BE2C (cell line): ENCODE measurements at regions not wholly inside any gene's neighbourhood (a gene's known extent, or its start where the extent isn't known, plus 50 kb on each side); places are given as distances from the start of the nearest gene placed in this dataset.

Experiments
- DNase-seq: peaks from one replicate; pipeline ENCODE4 v3.0.0-alpha.2; 2020
- H3K27me3 ChIP-seq: fragments of 250-450 bp; sonication (Bioruptor Pico); 2 replicates; pipeline ENCODE4 v1.5.1; 2020; ENCODE audit warnings: mild to moderate bottlenecking
- H3K36me3 ChIP-seq: fragments of 250-450 bp; sonication (Bioruptor Pico); 2 replicates; pipeline ENCODE4 v1.5.1; 2020; ENCODE audit warnings: mild to moderate bottlenecking
- H3K4me1 ChIP-seq: fragments of 250-450 bp; sonication (Bioruptor Pico); 2 replicates; pipeline ENCODE4 v1.5.1; 2020
- H3K4me3 ChIP-seq: 2 replicates; pipeline ENCODE4 v1.5.1; 2011; ENCODE audit warnings: low read depth, low read length
- H3K9me3 ChIP-seq: fragments of 250-450 bp; sonication (Bioruptor Pico); 2 replicates; pipeline ENCODE4 v1.5.1; 2020
- TF ChIP-seq, protein P1 (sequence below): IDR thresholded peaks from 2 replicates; pipeline ENCODE4 v1.5.1; 2012; ENCODE audit warnings: mild to moderate bottlenecking, low read depth, low read length

DNA sequence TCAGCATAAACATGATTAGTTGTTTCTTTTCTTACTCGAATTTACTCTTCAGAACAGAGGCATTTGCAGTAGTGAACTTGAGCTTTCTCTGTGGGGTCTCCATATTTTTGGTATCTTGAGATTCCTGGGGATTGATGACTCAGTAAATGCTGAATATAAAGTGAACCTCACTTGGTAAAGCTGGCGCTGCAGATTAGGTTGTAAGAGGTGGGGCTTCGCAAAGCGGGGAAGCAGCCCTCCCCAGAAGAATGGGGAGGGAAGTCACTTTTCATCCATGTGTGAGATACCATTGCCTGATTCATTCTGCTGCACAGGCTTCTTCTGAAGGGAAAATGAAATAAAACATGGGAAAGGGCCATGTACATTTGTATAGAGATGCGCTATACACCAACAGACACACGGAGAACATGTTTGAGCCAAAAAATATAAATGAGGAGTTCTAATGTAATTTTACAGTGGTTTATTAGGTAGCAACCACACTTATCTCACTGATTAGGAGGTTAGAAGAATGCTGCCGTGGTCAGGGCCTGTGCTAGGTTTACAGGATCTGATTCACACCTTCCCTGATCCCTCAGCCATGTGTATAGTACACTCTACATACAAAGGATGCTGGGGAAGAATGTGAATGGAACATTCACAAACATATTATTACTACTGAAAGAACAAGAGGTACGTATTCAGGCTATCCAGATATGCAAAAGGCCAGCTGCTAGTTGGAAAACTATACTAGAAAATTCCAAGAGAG is 63.5 kb downstream of the DNTTIP2 start:
- TF ChIP-seq, protein P1, sequence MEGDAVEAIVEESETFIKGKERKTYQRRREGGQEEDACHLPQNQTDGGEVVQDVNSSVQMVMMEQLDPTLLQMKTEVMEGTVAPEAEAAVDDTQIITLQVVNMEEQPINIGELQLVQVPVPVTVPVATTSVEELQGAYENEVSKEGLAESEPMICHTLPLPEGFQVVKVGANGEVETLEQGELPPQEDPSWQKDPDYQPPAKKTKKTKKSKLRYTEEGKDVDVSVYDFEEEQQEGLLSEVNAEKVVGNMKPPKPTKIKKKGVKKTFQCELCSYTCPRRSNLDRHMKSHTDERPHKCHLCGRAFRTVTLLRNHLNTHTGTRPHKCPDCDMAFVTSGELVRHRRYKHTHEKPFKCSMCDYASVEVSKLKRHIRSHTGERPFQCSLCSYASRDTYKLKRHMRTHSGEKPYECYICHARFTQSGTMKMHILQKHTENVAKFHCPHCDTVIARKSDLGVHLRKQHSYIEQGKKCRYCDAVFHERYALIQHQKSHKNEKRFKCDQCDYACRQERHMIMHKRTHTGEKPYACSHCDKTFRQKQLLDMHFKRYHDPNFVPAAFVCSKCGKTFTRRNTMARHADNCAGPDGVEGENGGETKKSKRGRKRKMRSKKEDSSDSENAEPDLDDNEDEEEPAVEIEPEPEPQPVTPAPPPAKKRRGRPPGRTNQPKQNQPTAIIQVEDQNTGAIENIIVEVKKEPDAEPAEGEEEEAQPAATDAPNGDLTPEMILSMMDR: no peak
- Histone ChIP-seq H3K4me1 (peaks cover 40% of the 10 kb centered on the region), H3K4me3 (no peak overlapping the region), H3K36me3 (no peaks in the 10 kb centered on the region), H3K9me3 (no peaks in the 10 kb centered on the region), H3K27me3 (no peaks in the 10 kb centered on the region)
- no peak for DNase-seq

DNA sequence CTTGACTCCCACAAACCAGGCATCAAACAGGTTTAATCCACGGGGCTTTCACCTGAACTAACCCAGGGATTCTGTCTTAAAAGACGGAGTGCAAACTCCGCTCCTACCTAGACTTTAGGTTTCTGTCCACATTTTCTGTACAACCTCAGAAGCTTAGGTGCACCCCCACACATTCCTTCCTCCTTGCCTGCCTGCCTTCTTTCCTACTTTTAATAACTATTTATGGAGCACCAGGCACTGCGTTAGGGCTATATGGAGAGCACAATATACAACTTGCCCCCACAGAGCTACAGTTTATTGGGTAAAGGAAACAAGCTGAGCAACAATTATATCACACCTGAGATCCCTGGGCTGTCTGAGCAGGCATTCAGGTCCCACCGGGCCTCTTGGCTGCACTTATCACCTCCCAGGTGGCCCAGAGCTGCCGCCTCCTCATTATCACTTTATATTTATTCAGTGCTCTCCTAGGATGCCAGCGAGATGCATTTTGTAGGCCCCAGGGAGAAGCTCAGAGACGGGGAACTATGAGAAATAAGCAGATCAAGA is 64.1 kb downstream of the DNTTIP2 start:
- no peaks in the 10 kb centered on the region for H3K27me3 ChIP-seq
- TF ChIP-seq, protein P1: no peak
- H3K36me3 ChIP-seq: no peaks in the 10 kb centered on the region
- H3K4me1 ChIP-seq: peaks cover 40% of the 10 kb centered on the region
- DNase-seq: no peak
- H3K4me3 ChIP-seq: no peak overlapping the region
- no peaks in the 10 kb centered on the region for H3K9me3 ChIP-seq

DNA sequence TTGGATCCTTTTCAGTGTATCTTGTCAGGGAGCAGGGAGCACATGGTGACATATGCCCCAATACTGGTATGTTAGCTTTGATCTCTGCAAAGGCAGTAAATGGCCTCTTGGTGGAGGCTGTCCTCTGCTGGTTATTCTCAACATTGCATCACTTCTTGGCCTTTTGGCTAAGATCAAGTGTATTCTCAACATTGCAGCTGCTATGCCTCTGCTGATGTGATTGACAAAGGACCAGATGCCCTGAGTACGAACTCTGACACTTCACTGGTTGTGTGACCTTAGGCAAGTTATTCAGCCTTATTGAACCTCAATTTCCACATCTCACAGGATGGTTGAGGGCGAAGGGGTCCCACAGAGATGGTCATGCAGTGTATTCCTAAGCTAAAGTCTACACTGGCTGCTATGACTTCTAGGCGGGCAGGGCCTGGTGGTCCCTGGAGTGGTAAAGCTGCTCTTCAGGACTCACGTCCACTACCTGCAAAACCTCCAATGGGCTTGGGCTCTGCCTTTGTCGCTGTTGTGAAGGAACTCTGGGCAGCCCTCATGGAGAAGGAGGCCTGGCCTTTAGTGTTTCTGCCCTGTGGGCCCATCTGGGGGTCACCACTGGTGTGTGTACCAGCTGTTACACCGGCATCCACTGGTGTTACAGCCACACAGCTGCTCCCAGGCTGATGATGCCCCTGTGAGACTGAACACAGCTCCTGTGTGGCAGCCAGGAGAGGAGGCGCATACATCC is 64.8 kb downstream of the DNTTIP2 start:
- TF ChIP-seq, protein P1: peak; percentile 92
- peaks cover 40% of the 10 kb centered on the region for H3K4me1 ChIP-seq
- DNase-seq: peak; percentile 58

DNA sequence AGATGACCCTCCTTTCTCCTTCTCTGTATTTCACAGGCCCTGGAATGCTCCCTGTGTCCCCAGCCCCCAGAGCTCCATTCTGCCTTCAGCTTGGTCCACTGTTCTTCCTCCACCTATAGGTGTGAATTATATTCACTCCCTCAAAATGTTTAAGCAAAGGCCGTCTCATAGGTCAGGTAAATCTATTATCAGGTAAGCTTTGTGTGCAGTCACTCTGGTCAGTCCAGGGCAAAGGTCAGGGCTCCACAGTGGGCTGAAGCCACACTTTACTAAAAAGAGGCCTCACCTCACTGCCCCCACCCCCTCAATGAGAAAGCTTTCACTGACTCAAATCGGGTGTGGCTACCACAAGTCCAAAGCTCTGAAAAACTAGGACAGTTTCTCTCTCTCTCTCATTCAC is 65.9 kb downstream of the DNTTIP2 start:
- Histone ChIP-seq H3K27me3 (no peaks in the 10 kb centered on the region), H3K4me3 (no peak overlapping the region), H3K36me3 (no peaks in the 10 kb centered on the region), H3K9me3 (no peaks in the 10 kb centered on the region), H3K4me1 (peaks cover 34% of the 10 kb centered on the region)
- TF ChIP-seq, protein P1: no peak
- no peak for DNase-seq

More for the DNA sequence above, 64.8 kb downstream of the DNTTIP2 start:
- no peaks in the 10 kb centered on the region for H3K9me3 ChIP-seq
- H3K27me3 ChIP-seq: no peaks in the 10 kb centered on the region
- no peak overlapping the region for H3K4me3 ChIP-seq
- H3K36me3 ChIP-seq: no peaks in the 10 kb centered on the region

DNA sequence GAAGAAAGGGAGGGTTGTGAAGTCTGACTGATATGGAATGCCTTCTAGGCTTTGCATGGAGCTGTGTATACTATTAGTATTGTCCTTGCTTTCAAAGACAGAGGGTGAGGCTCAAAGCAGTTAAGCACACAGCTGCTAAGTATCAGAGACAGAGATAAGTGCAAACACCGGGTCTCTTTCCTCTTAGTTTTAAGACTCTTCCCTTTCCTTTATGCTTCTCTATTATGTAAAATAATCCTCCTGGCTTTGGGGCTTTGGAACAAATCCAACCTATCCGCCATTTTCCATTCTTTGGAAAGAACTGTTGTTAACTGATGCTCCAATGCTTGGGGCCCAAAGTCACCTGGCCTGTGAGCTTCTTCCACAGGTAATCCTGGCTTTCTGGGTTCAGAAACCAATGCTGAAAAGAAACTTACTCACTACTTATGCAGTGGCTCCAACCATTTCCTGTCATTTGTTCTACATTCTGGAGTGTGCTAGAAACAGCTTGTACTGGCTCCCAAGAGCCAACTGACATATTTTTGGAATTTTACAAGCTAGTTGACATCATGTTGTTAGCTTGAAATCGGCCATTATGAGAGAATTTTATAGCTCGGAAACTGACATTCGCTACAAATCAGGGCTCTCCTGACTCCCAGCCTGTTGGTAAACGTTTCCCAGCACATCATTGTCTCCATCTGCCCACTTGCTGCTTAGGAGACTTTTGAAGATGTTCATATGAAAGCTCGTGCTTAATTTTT is 67.5 kb downstream of the DNTTIP2 start:
- Histone ChIP-seq H3K27me3 (no peaks in the 10 kb centered on the region), H3K4me3 (no peak overlapping the region), H3K9me3 (no peaks in the 10 kb centered on the region), H3K4me1 (peaks cover 23% of the 10 kb centered on the region), H3K36me3 (no peaks in the 10 kb centered on the region)
- DNase-seq: no peak
- TF ChIP-seq, protein P1: no peak
